ENCODE measurements at regions not wholly inside any gene's neighbourhood (a gene's known extent, or its start where the extent isn't known, plus 50 kb on each side); places are given as distances from the start of the nearest gene placed in this dataset.

DNA sequence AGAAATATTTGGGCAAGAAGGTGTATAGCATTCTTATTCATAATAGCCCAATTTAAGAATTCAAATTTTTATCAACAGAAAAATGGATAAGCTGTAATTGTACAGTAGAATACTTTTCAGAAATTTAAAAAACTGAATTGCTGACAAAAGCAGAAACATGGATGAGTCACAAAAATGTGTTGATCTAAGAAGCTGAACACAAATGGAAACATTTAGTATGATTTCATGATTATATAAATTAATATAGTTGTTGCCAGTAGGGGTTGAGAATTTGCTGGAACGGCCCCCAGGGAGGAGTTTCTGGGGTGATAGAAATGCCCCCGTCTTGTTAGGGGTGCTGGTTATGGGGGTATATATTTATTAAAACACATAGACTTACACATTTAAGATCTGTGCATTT lies 179.1 kb downstream of the KLF6 start:
- H3K27ac ChIP-seq, result no peak overlapping the region
- H3K4me1 ChIP-seq, result no peaks in the 10 kb centered on the region
- no peak for ATAC-seq
- intact Hi-C loops (cut with DNase I; ENCODE audit: low total_unique reads), result no loop called here
- in situ Hi-C loops (cut with MboI; ENCODE audit: low sequenced_read_pairs in 4 of 4), result no loop called here
- no peak overlapping the region for H3K4me3 ChIP-seq
- H3K36me3 ChIP-seq, result no peaks in the 10 kb centered on the region
- TF ChIP-seq, protein P1, sequence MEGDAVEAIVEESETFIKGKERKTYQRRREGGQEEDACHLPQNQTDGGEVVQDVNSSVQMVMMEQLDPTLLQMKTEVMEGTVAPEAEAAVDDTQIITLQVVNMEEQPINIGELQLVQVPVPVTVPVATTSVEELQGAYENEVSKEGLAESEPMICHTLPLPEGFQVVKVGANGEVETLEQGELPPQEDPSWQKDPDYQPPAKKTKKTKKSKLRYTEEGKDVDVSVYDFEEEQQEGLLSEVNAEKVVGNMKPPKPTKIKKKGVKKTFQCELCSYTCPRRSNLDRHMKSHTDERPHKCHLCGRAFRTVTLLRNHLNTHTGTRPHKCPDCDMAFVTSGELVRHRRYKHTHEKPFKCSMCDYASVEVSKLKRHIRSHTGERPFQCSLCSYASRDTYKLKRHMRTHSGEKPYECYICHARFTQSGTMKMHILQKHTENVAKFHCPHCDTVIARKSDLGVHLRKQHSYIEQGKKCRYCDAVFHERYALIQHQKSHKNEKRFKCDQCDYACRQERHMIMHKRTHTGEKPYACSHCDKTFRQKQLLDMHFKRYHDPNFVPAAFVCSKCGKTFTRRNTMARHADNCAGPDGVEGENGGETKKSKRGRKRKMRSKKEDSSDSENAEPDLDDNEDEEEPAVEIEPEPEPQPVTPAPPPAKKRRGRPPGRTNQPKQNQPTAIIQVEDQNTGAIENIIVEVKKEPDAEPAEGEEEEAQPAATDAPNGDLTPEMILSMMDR (IDR thresholded peaks at IDR 0.05 in 4 of 5, conservative IDR thresholded peaks at IDR 0.05 in 1 of 5), result no peak
- TF ChIP-seq POLR2A (IDR thresholded peaks at IDR 0.05), result no peak
- H3K27me3 ChIP-seq, result no peaks in the 10 kb centered on the region
- no peak for DNase-seq
- peaks cover 0 to 14% (median 5%) of the 10 kb centered on the region in 3 donors for H3K9me3 ChIP-seq

- ATAC-seq, result no peak
Measured at GRCh38 chr10:3595736-3596135, 189.3 kb downstream of the KLF6 start.

GRCh38 chr10:3593611-3594010 lies 191.4 kb downstream of the KLF6 start:
- Histone ChIP-seq H3K4me3 (no peak overlapping the region), H3K36me3 (no peaks in the 10 kb centered on the region), H3K9me3 (no peaks in the 10 kb centered on the region), H3K27me3 (no peaks in the 10 kb centered on the region), H3K4me1 (no peaks in the 10 kb centered on the region), H3K27ac (no peak overlapping the region)
- ATAC-seq, result no peak
- in situ Hi-C loops (cut with MboI; ENCODE audit: low sequenced_read_pairs in 4 of 4), result no loop called here
- DNase-seq, result no peak
- TF ChIP-seq, protein P1 (IDR thresholded peaks at IDR 0.05 in 4 of 5, conservative IDR thresholded peaks at IDR 0.05 in 1 of 5), result no peak
- no peak for TF ChIP-seq POLR2A (IDR thresholded peaks at IDR 0.05)
- intact Hi-C loops (cut with DNase I; ENCODE audit: low total_unique reads), result no loop called here

More at GRCh38 chr10:3595736-3596135, 189.3 kb downstream of the KLF6 start:
- Histone ChIP-seq H3K27ac (no peak overlapping the region), H3K27me3 (no peaks in the 10 kb centered on the region), H3K4me1 (no peaks in the 10 kb centered on the region), H3K36me3 (no peaks in the 10 kb centered on the region), H3K9me3 (no peaks in the 10 kb centered on the region), H3K4me3 (no peak overlapping the region)
- in situ Hi-C loops (cut with MboI; ENCODE audit: low sequenced_read_pairs in 4 of 4) (no loop called here), intact Hi-C loops (cut with DNase I; ENCODE audit: low total_unique reads) (no loop called here)
- TF ChIP-seq, protein P1 (IDR thresholded peaks at IDR 0.05 in 4 of 5, conservative IDR thresholded peaks at IDR 0.05 in 1 of 5), result no peak
- TF ChIP-seq POLR2A (IDR thresholded peaks at IDR 0.05), result no peak
- no peak for DNase-seq

GRCh38 chr10:3592424-3592823 lies 192.6 kb downstream of the KLF6 start:
- Histone ChIP-seq H3K4me3 (no peak overlapping the region), H3K27me3 (no peaks in the 10 kb centered on the region), H3K4me1 (no peaks in the 10 kb centered on the region), H3K36me3 (no peaks in the 10 kb centered on the region), H3K9me3 (no peaks in the 10 kb centered on the region), H3K27ac (no peak overlapping the region)
- ATAC-seq, result no peak
- TF ChIP-seq, protein P1 (IDR thresholded peaks at IDR 0.05 in 4 of 5, conservative IDR thresholded peaks at IDR 0.05 in 1 of 5), result no peak
- no peak for TF ChIP-seq POLR2A (IDR thresholded peaks at IDR 0.05)
- DNase-seq, result no peak
- intact Hi-C loops (cut with DNase I; ENCODE audit: low total_unique reads), result no loop called here
- in situ Hi-C loops (cut with MboI; ENCODE audit: low sequenced_read_pairs in 4 of 4), result no loop called here

DNA sequence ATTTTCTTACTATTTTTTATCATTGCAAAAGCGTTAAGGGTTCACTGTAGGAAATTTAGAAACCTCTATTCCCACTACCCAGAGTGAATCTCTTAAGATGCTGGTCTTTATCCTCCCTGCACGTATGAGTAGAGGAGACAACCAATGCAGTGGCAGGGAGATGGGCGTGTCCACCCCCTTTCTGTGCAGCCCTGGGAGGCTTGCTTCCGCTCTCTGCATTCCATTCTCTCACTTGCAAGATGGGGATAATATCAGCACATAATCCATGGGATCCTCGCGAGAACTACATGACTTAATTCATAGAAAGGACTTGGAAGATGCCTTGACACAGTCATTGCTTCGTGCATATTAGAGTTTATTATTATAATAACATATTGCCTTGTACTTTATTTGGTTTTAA lies 196.2 kb downstream of the KLF6 start:
- ATAC-seq (no peak), DNase-seq (no peak)
- in situ Hi-C loops (cut with MboI; ENCODE audit: low sequenced_read_pairs in 4 of 4) (no loop called here), intact Hi-C loops (cut with DNase I; ENCODE audit: low total_unique reads) (no loop called here)
- Histone ChIP-seq H3K4me1 (no peaks in the 10 kb centered on the region), H3K9me3 (no peaks in the 10 kb centered on the region), H3K27ac (no peak overlapping the region), H3K36me3 (no peaks in the 10 kb centered on the region), H3K4me3 (no peak overlapping the region), H3K27me3 (no peaks in the 10 kb centered on the region)
- no peak for TF ChIP-seq POLR2A (IDR thresholded peaks at IDR 0.05)
- TF ChIP-seq, protein P1 (IDR thresholded peaks at IDR 0.05 in 4 of 5, conservative IDR thresholded peaks at IDR 0.05 in 1 of 5), result no peak

All from gastrocnemius medialis (tissue), 4 donors.